ENCODE measurements at regions not wholly inside any gene's neighbourhood (a gene's known extent, or its start where the extent isn't known, plus 50 kb on each side); places are given as distances from the start of the nearest gene placed in this dataset.

GRCh38 chr3:178244733-178245709 lies 291.2 kb upstream of the KCNMB2 start:
- DNase-seq (ENCODE audit: low read depth, low spot score) = no peak

DNA sequence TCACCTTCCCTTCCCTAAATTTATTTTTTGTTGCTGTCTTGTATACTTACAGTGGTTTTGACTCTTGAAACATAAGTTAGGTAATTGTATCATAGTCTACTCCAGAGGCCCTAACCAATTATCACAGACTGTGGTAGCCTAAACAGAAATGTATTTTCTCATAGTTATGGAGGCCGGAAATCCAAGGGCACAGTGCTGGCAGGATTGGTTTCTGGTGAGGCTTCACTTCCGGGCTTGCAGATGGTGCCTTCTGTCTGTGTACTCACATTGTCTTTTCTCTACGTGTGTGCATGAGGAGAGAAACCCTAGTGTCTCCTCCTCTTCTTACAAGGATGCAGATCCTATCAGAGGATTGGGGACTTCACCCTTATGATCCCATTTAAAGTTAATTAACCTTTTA lies 290.2 kb upstream of the KCNMB2 start:
- no peak for DNase-seq (ENCODE audit: low read depth, low spot score)

DNA sequence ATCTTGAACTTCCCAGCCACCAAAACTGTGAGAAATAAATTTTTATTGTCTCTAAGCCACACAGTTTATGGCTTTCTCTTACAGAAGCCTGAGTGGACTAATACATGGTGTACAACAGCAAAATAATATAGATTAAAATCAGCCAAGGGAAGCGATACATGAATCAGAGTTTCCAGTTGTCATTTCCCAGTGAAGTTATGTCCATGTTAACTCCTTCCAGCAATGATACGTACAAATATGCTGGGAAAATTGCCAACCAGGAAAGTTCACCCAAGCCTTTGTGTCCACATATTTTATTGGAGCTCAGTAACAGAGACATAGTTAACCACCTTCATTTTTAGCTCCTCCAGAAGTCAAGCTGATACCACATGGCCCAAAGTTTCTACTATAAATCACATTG lies 280.9 kb upstream of the KCNMB2 start:
- no peak for DNase-seq (ENCODE audit: low read depth, low spot score)

- DNase-seq (ENCODE audit: low read depth, low spot score) = no peak
Measured at GRCh38 chr3:178257491-178257890, 278.7 kb upstream of the KCNMB2 start.

DNA sequence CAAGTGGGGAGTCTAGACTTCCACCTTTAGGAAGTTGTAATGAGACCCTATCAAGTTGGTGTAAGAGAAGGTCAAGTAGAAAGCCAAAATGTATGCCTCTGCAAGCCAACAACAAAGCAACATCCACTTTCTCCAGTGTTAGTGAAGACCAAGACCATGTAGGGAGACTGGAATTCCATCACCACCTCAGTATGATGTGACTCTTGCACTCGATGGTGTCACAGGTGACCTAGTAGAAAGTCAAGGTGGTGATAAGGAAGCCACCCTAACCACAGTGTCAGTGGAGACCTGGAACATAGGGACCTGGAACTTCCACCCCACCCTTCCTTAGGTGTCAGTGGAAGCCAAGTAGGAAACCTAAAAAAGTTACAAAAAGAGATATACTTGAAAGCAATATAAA lies 278.1 kb upstream of the KCNMB2 start:
- no peak for DNase-seq (ENCODE audit: low read depth, low spot score)

DNA sequence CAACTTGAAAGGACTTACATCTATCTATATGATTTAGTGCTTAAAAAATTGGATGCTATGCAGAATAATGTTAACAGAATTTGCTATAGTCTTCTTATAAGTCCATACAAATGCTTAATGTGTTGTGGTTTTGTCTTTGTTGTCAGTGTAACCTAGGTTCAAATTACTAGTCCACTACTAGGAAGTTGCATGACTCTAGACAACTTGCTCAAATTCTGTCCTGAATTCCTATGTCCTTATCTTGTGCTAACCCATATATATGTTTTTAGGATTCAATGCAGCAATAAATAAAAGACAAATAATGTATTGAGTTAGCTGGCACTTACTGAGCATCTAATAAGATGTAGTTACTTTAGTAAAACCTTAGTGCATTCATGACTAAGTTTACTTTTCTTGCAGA lies 276.5 kb upstream of the KCNMB2 start:
- DNase-seq (ENCODE audit: low read depth, low spot score) = no peak

DNA sequence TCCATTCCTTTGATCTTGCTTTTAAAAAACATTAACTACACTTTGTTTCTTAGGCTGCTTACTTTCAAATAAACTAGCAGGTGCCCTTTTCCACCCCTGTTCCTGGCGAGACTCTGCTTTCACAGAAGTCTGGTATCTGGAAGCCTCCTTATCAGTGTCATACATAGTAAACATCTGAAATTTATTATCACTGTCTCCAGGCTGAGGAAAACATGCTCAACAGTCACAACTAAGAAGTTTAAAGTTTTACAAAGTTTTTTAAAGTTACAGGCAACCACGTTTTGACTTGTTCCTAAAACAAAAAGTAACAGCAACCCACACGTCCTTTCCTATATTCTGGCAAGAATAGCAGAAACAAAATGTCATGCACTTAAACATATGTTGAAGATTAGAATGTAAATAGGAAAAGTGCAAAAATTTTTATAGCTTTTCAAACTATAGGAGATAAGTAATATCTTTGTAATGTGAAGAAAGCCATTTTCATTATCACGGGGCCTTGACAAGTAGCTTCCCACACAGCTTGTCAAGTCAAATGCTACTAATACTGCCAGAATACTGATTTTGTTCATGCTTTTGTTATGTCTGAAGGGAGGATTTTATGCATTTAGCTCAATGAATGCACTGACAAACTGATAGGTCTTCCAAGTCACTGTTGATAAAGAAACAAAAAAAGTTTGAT lies 275.2 kb upstream of the KCNMB2 start:
- DNase-seq (ENCODE audit: low read depth, low spot score) = no peak

- DNase-seq (ENCODE audit: low read depth, low spot score) = no peak
Measured at GRCh38 chr3:178263236-178263916, 272.9 kb upstream of the KCNMB2 start.

GRCh38 chr3:178267158-178267844 lies 268.9 kb upstream of the KCNMB2 start:
- no peak for DNase-seq (ENCODE audit: low read depth, low spot score)

DNA sequence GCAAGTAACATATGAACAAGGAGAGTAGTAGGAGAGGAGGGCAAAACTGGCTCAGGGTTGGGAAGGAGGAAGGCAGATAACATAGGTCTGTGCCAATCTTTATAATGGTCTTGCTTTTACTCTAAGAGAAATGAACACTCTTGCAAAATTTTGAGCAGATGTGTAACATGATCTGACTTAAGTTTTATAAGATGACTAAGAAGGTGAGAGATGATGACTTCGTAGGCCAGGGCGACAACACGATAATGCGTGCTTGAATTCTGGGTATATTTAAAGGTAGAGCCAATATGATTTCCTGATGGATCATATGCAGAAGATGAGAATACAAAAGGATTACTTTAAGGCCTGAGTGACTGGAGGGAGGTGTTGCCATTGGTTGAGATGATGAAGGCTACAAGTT lies 265.4 kb upstream of the KCNMB2 start:
- DNase-seq (ENCODE audit: low read depth, low spot score) = no peak

GRCh38 chr3:178271740-178272387 lies 264.4 kb upstream of the KCNMB2 start:
- DNase-seq (ENCODE audit: low read depth, low spot score) = no peak

- DNase-seq (ENCODE audit: low read depth, low spot score) = no peak
Measured at GRCh38 chr3:178272841-178273240, 263.4 kb upstream of the KCNMB2 start.

DNA sequence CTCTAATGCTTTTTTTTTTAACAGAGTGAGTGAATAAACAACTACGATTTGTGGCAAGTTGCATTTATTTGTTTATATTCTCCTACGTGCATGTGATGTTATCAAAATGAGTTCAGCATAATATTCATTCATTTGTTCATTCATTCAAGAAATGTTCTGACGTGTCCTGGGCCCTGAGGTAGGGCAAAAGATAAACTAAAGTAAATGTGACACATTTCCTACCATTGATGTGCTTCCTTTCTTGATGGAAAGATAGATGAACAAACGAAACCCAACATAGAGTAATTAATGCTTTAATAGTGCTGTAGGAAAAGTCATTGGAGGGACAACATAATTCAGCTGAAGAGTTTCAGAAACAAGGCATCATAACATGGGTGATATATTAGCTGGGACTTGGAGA lies 261.5 kb upstream of the KCNMB2 start:
- no peak for DNase-seq (ENCODE audit: low read depth, low spot score)

GRCh38 chr3:178275311-178275710 lies 260.9 kb upstream of the KCNMB2 start:
- no peak for DNase-seq (ENCODE audit: low read depth, low spot score)

DNA sequence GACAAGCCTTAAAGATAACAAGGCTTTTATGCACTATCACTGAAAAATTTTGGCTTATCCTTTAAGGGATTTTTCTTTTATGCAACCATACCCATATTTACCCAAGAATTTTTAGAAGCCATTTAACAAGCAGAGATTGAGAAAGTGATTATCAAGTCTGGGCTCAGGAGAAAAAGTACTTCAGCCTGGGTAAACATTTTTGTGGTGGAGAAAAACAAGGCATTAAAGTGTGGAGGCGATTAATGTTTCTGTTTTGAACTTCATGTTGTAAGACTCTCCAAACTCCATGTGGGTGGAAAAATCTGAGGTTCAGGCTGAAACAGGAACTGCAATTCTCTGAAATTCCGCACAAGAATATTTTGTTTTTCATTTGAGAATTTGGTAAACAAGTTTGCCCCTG lies 260.4 kb upstream of the KCNMB2 start:
- no peak for DNase-seq (ENCODE audit: low read depth, low spot score)

- no peak for DNase-seq (ENCODE audit: low read depth, low spot score)
Measured at GRCh38 chr3:178277605-178278004, 258.6 kb upstream of the KCNMB2 start.

DNA sequence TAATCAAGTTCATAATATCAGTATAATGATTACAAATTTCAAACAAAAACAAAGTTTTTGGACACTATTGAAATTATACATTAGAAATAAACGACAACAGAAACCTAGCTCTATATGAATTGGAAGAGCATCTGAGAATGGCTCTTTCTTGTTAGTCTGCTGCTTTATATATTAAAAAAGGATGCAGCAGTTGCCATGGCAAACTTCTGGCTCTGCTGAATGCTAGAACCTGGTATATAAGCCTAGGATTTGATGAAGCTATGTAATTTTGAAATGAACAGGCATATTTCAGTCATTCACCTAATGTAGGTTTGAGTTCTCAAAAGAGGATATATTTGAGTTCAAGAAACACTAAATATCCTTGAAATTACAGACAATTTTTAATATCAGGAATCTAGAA lies 252.7 kb upstream of the KCNMB2 start:
- no peak for DNase-seq (ENCODE audit: low read depth, low spot score)

GRCh38 chr3:178284181-178284580 lies 252.1 kb upstream of the KCNMB2 start:
- DNase-seq (ENCODE audit: low read depth, low spot score) = no peak

DNA sequence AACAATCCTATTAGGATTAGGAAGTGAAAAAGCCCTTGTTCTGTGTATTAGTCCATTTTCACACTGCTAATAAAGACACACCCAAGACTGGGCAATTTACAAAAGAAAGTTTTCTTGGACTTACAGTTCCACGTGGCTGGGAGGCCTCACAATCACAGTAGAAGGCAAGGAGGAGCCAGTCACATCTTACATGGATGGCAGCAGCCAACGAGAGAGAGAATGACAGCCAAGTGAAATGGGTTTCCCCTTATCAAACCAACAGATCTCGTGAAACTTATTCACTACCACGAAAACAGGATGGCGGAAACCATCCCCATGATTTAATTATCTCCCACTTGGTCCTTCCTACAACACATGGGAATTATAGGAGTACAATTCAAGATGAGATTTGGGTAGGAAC lies 248.2 kb upstream of the KCNMB2 start:
- no peak for DNase-seq (ENCODE audit: low read depth, low spot score)

DNA sequence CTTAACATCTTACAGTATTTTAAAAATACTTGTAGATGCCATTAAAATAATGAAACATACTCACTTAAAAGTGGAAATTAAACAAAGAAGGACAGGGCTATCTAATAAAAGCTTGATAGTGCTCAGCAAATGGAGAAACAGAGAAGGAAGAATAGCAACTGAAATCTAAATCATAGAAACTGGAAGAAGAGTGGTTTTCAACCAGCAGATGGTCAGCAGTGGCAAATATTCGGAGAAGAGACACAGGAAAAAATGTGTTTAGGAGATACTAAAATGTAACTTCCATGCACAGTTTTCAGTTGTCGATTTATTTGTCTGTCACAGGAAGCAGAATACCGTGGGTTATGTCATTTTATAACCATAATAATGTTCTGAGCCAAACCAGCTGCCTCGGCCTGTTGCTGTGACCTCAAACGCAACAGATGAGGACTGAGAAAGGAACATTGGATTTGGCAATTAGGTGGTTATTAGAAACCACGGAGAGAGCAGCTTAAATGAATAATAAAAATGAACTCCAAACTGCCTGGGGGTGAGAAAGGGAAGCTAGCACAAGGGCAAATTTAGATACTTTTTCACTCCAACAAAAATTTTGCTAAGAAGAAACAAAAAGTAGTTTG lies 246.6 kb upstream of the KCNMB2 start:
- DNase-seq (ENCODE audit: low read depth, low spot score) = no peak
